ENCODE measurements at regions not wholly inside any gene's neighbourhood (a gene's known extent, or its start where the extent isn't known, plus 50 kb on each side); places are given as distances from the start of the nearest gene placed in this dataset.
A peak's percentile ranks its signal among the peaks of the same experiment; 100 is the strongest.

DNA sequence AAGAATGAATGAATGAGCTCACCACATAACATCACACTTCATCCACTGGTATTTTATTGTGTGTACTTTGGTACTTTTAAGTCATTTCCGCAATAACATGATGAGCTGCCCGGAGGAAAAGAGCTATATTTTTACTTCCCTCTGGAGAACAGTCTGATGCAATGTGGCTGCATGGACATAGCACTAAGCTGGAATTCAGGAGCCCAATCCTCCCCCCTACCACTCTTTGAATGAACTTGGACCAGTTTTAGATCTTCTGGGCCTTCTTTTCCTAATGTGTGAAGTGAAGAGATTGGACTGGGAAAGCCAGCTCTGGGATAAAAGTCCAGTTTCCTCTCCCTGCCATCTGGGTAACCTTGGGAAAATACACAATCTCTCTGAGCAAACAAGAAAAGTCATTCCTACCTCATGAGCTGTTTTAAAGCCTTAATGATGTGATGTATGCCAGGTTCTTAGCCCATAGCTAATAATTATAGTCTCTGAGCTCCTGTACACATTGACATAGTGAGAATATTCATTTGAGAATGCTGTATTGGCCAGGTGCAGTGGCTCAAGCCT is 79.3 kb downstream of the ABCC12 start (continued):
- TF ChIP-seq, protein P1, sequence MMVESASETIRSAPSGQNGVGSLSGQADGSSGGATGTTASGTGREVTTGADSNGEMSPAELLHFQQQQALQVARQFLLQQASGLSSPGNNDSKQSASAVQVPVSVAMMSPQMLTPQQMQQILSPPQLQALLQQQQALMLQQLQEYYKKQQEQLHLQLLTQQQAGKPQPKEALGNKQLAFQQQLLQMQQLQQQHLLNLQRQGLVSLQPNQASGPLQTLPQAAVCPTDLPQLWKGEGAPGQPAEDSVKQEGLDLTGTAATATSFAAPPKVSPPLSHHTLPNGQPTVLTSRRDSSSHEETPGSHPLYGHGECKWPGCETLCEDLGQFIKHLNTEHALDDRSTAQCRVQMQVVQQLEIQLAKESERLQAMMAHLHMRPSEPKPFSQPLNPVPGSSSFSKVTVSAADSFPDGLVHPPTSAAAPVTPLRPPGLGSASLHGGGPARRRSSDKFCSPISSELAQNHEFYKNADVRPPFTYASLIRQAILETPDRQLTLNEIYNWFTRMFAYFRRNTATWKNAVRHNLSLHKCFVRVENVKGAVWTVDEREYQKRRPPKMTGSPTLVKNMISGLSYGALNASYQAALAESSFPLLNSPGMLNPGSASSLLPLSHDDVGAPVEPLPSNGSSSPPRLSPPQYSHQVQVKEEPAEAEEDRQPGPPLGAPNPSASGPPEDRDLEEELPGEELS (CRISPR knock-in tag; IDR thresholded peaks at IDR 0.05): 0 out of 2 replicates have a peak, but pooled peaks have one; percentile 16
- TF ChIP-seq, protein P2, sequence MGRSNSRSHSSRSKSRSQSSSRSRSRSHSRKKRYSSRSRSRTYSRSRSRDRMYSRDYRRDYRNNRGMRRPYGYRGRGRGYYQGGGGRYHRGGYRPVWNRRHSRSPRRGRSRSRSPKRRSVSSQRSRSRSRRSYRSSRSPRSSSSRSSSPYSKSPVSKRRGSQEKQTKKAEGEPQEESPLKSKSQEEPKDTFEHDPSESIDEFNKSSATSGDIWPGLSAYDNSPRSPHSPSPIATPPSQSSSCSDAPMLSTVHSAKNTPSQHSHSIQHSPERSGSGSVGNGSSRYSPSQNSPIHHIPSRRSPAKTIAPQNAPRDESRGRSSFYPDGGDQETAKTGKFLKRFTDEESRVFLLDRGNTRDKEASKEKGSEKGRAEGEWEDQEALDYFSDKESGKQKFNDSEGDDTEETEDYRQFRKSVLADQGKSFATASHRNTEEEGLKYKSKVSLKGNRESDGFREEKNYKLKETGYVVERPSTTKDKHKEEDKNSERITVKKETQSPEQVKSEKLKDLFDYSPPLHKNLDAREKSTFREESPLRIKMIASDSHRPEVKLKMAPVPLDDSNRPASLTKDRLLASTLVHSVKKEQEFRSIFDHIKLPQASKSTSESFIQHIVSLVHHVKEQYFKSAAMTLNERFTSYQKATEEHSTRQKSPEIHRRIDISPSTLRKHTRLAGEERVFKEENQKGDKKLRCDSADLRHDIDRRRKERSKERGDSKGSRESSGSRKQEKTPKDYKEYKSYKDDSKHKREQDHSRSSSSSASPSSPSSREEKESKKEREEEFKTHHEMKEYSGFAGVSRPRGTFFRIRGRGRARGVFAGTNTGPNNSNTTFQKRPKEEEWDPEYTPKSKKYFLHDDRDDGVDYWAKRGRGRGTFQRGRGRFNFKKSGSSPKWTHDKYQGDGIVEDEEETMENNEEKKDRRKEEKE (IDR thresholded peaks at IDR 0.05): no peak
- TF ChIP-seq TCF7 (IDR thresholded peaks at IDR 0.05; ENCODE audit: low read depth) (no peak), ZNF83 (CRISPR knock-in tag; IDR thresholded peaks at IDR 0.05; ENCODE audit: borderline replicate concordance) (no peak), NRL (CRISPR knock-in tag; IDR thresholded peaks at IDR 0.05; ENCODE audit: borderline replicate concordance) (no peak), PITX1 (CRISPR knock-in tag; IDR thresholded peaks at IDR 0.05) (0 out of 2 replicates have a peak, but pooled peaks have one; percentile 24), AGO1 (IDR thresholded peaks at IDR 0.05; ENCODE audit: low read depth, low read length, poor library complexity, severe bottlenecking) (no peak), ZBTB21 (CRISPR knock-in tag; IDR thresholded peaks at IDR 0.05) (peak; percentile 82), ARNT (IDR thresholded peaks at IDR 0.05) (no peak), ZNF264 (CRISPR knock-in tag; IDR thresholded peaks at IDR 0.05) (no peak)
- TF ChIP-seq, protein P3, sequence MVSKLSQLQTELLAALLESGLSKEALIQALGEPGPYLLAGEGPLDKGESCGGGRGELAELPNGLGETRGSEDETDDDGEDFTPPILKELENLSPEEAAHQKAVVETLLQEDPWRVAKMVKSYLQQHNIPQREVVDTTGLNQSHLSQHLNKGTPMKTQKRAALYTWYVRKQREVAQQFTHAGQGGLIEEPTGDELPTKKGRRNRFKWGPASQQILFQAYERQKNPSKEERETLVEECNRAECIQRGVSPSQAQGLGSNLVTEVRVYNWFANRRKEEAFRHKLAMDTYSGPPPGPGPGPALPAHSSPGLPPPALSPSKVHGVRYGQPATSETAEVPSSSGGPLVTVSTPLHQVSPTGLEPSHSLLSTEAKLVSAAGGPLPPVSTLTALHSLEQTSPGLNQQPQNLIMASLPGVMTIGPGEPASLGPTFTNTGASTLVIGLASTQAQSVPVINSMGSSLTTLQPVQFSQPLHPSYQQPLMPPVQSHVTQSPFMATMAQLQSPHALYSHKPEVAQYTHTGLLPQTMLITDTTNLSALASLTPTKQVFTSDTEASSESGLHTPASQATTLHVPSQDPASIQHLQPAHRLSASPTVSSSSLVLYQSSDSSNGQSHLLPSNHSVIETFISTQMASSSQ (IDR thresholded peaks at IDR 0.05; ENCODE audit: low read depth): no peak
- TF ChIP-seq, protein P3 (CRISPR knock-in tag; IDR thresholded peaks at IDR 0.05; ENCODE audit: borderline replicate concordance): no peak
- TF ChIP-seq, protein P4, sequence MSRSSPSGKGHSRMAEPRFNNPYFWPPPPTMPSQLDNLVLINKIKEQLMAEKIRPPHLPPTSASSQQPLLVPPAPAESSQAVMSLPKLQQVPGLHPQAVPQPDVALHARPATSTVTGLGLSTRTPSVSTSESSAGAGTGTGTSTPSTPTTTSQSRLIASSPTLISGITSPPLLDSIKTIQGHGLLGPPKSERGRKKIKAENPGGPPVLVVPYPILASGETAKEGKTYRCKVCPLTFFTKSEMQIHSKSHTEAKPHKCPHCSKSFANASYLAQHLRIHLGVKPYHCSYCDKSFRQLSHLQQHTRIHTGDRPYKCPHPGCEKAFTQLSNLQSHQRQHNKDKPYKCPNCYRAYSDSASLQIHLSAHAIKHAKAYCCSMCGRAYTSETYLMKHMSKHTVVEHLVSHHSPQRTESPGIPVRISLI (CRISPR knock-in tag; IDR thresholded peaks at IDR 0.05; ENCODE audit: borderline replicate concordance): no peak
- TF ChIP-seq, protein P5, sequence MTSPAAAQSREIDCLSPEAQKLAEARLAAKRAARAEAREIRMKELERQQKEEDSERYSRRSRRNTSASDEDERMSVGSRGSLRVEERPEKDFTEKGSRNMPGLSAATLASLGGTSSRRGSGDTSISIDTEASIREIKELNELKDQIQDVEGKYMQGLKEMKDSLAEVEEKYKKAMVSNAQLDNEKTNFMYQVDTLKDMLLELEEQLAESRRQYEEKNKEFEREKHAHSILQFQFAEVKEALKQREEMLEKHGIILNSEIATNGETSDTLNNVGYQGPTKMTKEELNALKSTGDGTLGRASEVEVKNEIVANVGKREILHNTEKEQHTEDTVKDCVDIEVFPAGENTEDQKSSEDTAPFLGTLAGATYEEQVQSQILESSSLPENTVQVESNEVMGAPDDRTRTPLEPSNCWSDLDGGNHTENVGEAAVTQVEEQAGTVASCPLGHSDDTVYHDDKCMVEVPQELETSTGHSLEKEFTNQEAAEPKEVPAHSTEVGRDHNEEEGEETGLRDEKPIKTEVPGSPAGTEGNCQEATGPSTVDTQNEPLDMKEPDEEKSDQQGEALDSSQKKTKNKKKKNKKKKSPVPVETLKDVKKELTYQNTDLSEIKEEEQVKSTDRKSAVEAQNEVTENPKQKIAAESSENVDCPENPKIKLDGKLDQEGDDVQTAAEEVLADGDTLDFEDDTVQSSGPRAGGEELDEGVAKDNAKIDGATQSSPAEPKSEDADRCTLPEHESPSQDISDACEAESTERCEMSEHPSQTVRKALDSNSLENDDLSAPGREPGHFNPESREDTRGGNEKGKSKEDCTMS (CRISPR knock-in tag; conservative IDR thresholded peaks at IDR 0.05): no peak
- TF ChIP-seq, protein P6, sequence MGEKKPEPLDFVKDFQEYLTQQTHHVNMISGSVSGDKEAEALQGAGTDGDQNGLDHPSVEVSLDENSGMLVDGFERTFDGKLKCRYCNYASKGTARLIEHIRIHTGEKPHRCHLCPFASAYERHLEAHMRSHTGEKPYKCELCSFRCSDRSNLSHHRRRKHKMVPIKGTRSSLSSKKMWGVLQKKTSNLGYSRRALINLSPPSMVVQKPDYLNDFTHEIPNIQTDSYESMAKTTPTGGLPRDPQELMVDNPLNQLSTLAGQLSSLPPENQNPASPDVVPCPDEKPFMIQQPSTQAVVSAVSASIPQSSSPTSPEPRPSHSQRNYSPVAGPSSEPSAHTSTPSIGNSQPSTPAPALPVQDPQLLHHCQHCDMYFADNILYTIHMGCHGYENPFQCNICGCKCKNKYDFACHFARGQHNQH (CRISPR knock-in tag; IDR thresholded peaks at IDR 0.05): peak; percentile 57; the same call in 1 of the 2 replicates
